SK-N-SH (cell line): ENCODE measurements at regions not wholly inside any gene's neighbourhood (a gene's known extent, or its start where the extent isn't known, plus 50 kb on each side); places are given as distances from the start of the nearest gene placed in this dataset.

ENCODE experiments used
- CTCF ChIA-PET: fragments of 300-600, 350-600 bp; formaldehyde crosslinking; extraction: SDS; loops from one replicate; lab custom pipeline; 2021; lab: Yijun Ruan, JAX
- POLR2A ChIA-PET: fragments of 350-600 bp; sonication (Branson Sonifier 250); formaldehyde crosslinking; extraction: SDS; loops from one replicate; lab custom pipeline; 2020; ENCODE audit warnings: antibody characterized with exemption, inconsistent platforms; lab: Yijun Ruan, JAX
- DNase-seq: peaks from one replicate; pipeline ENCODE4 v3.0.0; 2012
- H2AFZ ChIP-seq: fragments of 200-600 bp; sonication (generic); 2 replicates; pipeline ENCODE4 v1.8.1; 2016; ENCODE audit warnings: antibody characterized with exemption, mild to moderate bottlenecking, low read depth
- H3F3A ChIP-seq: fragments of 200-600 bp; sonication (generic); replicated peaks from 2 replicates; pipeline ENCODE3; 2016; ENCODE audit warnings: antibody characterized with exemption, mild to moderate bottlenecking; ENCODE audit not compliant: insufficient read depth
- H3K27ac ChIP-seq, 2 experiments: fragments of 200-500 bp in 1 of 2; fragments of 200-600 bp in 1 of 2; sonication (Bioruptor generic) in 1 of 2; sonication (generic), shearing (Covaris generic) in 1 of 2; 2 replicates each; pipeline versions ENCODE4 v1.5.1 to v1.6.1; 2014 to 2016; ENCODE audit warnings: low read depth in 2 of 2, inconsistent platforms in 1 of 2, low read length in 1 of 2, mild to moderate bottlenecking in 1 of 2, mixed read lengths in 1 of 2
- H3K27me3 ChIP-seq: fragments of 200-600 bp; sonication (generic), shearing (Covaris generic); 2 replicates; pipeline ENCODE4 v1.6.1; 2016; ENCODE audit warnings: mixed run types; ENCODE audit not compliant: insufficient read depth
- H3K36me3 ChIP-seq, 2 experiments: fragments of 200-500 bp in 1 of 2; fragments of 200-600 bp in 1 of 2; sonication (Bioruptor generic) in 1 of 2; sonication (generic) in 1 of 2; replicated peaks in 1 of 2; 2 replicates each; pipeline versions ENCODE3 to v1.5.1; 2014 to 2016; ENCODE audit warnings: low read length in 1 of 2, mild to moderate bottlenecking in 1 of 2; ENCODE audit not compliant: insufficient read depth in 2 of 2, control insufficient read depth in 1 of 2
- H3K4me1 ChIP-seq, 2 experiments: fragments of 200-500 bp in 1 of 2; fragments of 200-600 bp in 1 of 2; sonication (Bioruptor generic) in 1 of 2; sonication (generic), shearing (Covaris generic) in 1 of 2; 2 replicates each; pipeline versions ENCODE4 v1.5.1 to v1.6.1; 2014 to 2016; ENCODE audit warnings: low read depth in 1 of 2, low read length in 1 of 2, mixed run types in 1 of 2; ENCODE audit not compliant: insufficient read depth in 2 of 2, control insufficient read depth in 1 of 2
- H3K4me2 ChIP-seq: fragments of 200-600 bp; sonication (generic), shearing (Covaris generic); 2 replicates; pipeline ENCODE4 v1.6.1; 2017; ENCODE audit warnings: mixed run types
- H3K4me3 ChIP-seq, 2 experiments: fragments of 200-500 bp in 1 of 2; fragments of 200-600 bp in 1 of 2; sonication (Bioruptor generic) in 1 of 2; sonication (generic), shearing (Covaris generic) in 1 of 2; 2 replicates each; pipeline versions ENCODE4 v1.5.1 to v1.8.1; 2014 to 2016; ENCODE audit warnings: low read depth in 2 of 2, inconsistent platforms in 1 of 2, low read length in 1 of 2, mild to moderate bottlenecking in 1 of 2, mixed read lengths in 1 of 2, moderate library complexity in 1 of 2
- H3K79me2 ChIP-seq: fragments of 200-600 bp; sonication (generic); 2 replicates; pipeline ENCODE4 v1.8.1; 2017; ENCODE audit warnings: mild to moderate bottlenecking; ENCODE audit not compliant: insufficient read depth
- H3K9ac ChIP-seq: fragments of 200-600 bp; sonication (generic); 2 replicates; pipeline ENCODE4 v1.6.1; 2017; ENCODE audit warnings: mixed run types
- H3K9me2 ChIP-seq: fragments of 200-600 bp; sonication (generic); 2 replicates; pipeline ENCODE4 v1.6.1; 2017; ENCODE audit warnings: mixed run types
- H3K9me3 ChIP-seq: fragments of 200-600 bp; sonication (generic); 2 replicates; pipeline ENCODE4 v1.6.1; 2017; ENCODE audit warnings: mixed run types, mild to moderate bottlenecking, moderate library complexity
- H4K20me1 ChIP-seq: fragments of 200-600 bp; sonication (generic); 2 replicates; pipeline ENCODE4 v1.6.1; 2017; ENCODE audit warnings: mild to moderate bottlenecking, mixed run types; ENCODE audit not compliant: insufficient read depth
- CTCF ChIP-seq: fragments of 200-600 bp; sonication (generic); IDR thresholded peaks from 2 replicates; pipeline ENCODE4 v1.6.1; 2017; ENCODE audit warnings: antibody characterized with exemption, mild to moderate bottlenecking, moderate library complexity
- ELF1 ChIP-seq: IDR thresholded peaks from 2 replicates; pipeline ENCODE4 v1.4.0; 2012
- EP300 ChIP-seq, 2 experiments: IDR thresholded peaks; 2 replicates each; pipeline versions ENCODE4 v1.4.0 to v1.6.1; 2012; ENCODE audit warnings: borderline replicate concordance in 1 of 2, low read depth in 1 of 2, low read length in 1 of 2
- EZH2phosphoT487 ChIP-seq: fragments of 200-600 bp; sonication (generic); IDR thresholded peaks from 2 replicates; pipeline ENCODE4 v1.6.1; 2017; ENCODE audit warnings: low read depth, mixed run types, mild to moderate bottlenecking, antibody characterized with exemption, moderate library complexity, borderline replicate concordance
- FOSL2 ChIP-seq: IDR thresholded peaks from 2 replicates; pipeline ENCODE4 v1.4.0; 2012; ENCODE audit warnings: low read depth, mild to moderate bottlenecking, moderate library complexity, borderline replicate concordance
- GABPA ChIP-seq: IDR thresholded peaks from 2 replicates; pipeline ENCODE4 v1.4.0; 2012; ENCODE audit warnings: low read depth, mild to moderate bottlenecking
- IRF3 ChIP-seq: fragments of 150-350 bp; IDR thresholded peaks from 2 replicates; pipeline ENCODE4 v1.6.1; 2016; ENCODE audit warnings: mild to moderate bottlenecking, low read depth, low read length
- JUND ChIP-seq: IDR thresholded peaks from 2 replicates; pipeline ENCODE4 v1.4.0; 2012
- MAX ChIP-seq: IDR thresholded peaks from 2 replicates; pipeline ENCODE4 v1.4.0; 2012; ENCODE audit warnings: low read depth
- MEF2A ChIP-seq: IDR thresholded peaks from 2 replicates; pipeline ENCODE4 v1.4.0; 2012; ENCODE audit warnings: low read depth, borderline replicate concordance
- MXI1 ChIP-seq: IDR thresholded peaks from 2 replicates; pipeline ENCODE4 v1.6.1; 2012; ENCODE audit warnings: mild to moderate bottlenecking, low read depth, low read length, improper control_type of control experiment
- PBX3 ChIP-seq: IDR thresholded peaks from 2 replicates; pipeline ENCODE4; 2012
- RAD21 ChIP-seq: IDR thresholded peaks from 2 replicates; pipeline ENCODE4 v1.6.1; 2012; ENCODE audit warnings: mild to moderate bottlenecking, low read length
- RXRA ChIP-seq: IDR thresholded peaks from 2 replicates; pipeline ENCODE4 v1.4.0; 2012; ENCODE audit warnings: low read depth, mild to moderate bottlenecking, borderline replicate concordance
- SIN3A ChIP-seq: IDR thresholded peaks from 2 replicates; pipeline ENCODE4 v1.6.1; 2012; ENCODE audit warnings: low read depth, mild to moderate bottlenecking, low read length, moderate library complexity, borderline replicate concordance
- TAF1 ChIP-seq: IDR thresholded peaks from 2 replicates; pipeline ENCODE4 v1.6.1; 2012; ENCODE audit warnings: low read depth, mild to moderate bottlenecking, low read length, moderate library complexity, borderline replicate concordance
- TCF12 ChIP-seq: IDR thresholded peaks from 2 replicates; pipeline ENCODE4 v1.4.0; 2012
- TEAD4 ChIP-seq: IDR thresholded peaks from 2 replicates; pipeline ENCODE4 v1.4.0; 2012; ENCODE audit warnings: mild to moderate bottlenecking, borderline replicate concordance; ENCODE audit not compliant: insufficient read depth
- USF2 ChIP-seq: fragments of 150-350 bp; IDR thresholded peaks from 2 replicates; pipeline ENCODE4 v1.6.1; 2017; ENCODE audit warnings: antibody characterized with exemption, low read length, low read depth, borderline replicate concordance
- YY1 ChIP-seq: IDR thresholded peaks from 2 replicates; pipeline ENCODE4 v1.4.0; 2012; ENCODE audit warnings: low read depth, mild to moderate bottlenecking
- ZBTB33 ChIP-seq: IDR thresholded peaks from 2 replicates; pipeline ENCODE4 v1.4.0; 2012; ENCODE audit warnings: low read depth, borderline replicate concordance
- WGBS: methylation state at CpG from one replicate; pipeline ENCODE4 v1.1.6; 2017; ENCODE audit warnings: low lambda C conversion rate; 5-methylcytosine and 5-hydroxymethylcytosine counted together

GRCh38 chr16:6281274-6281673, 1051.4 kb upstream of the RBFOX1 start:
- no peaks in the 10 kb centered on the region for H3K36me3 ChIP-seq
- H4K20me1 ChIP-seq = no peaks in the 10 kb centered on the region
- no peaks in the 10 kb centered on the region for H3K79me2 ChIP-seq
- no peak overlapping the region for H3K4me2 ChIP-seq
- H3K27me3 ChIP-seq = no peaks in the 10 kb centered on the region
- H3F3A ChIP-seq = no peaks in the 10 kb centered on the region
- TF ChIP-seq RAD21 = no peak
- no peak for TF ChIP-seq RXRA
- TF ChIP-seq MEF2A = no peak
- TF ChIP-seq IRF3 = no peak
- no peak for TF ChIP-seq EP300 (IDR thresholded peaks at IDR 0.05; ENCODE audit: borderline replicate concordance in 1 of 2, low read depth in 1 of 2, low read length in 1 of 2)
- no peak for TF ChIP-seq TEAD4
- TF ChIP-seq YY1 = no peak
- TF ChIP-seq, all 33 proteins: peak for 0
- no peaks in the 10 kb centered on the region for H3K9me3 ChIP-seq
- no peak overlapping the region for H3K4me3 ChIP-seq
- ChIA-PET POLR2A (no interaction called here), CTCF (no interaction called here)
- DNase-seq = no peak
- H3K9me2 ChIP-seq = no peaks in the 10 kb centered on the region
- H2AFZ ChIP-seq = no peak overlapping the region
- H3K27ac ChIP-seq = no peak overlapping the region
- no peak overlapping the region for H3K9ac ChIP-seq
- no peaks in the 10 kb centered on the region; a peak in 2 of 4 replicates for H3K4me1 ChIP-seq
- 54% methylated on average over 8 of the region's 8 CpGs for WGBS

- Histone ChIP-seq H3K27ac (no peak overlapping the region), H3K36me3 (no peaks in the 10 kb centered on the region), H3K9me3 (no peaks in the 10 kb centered on the region), H3K79me2 (no peaks in the 10 kb centered on the region), H3K27me3 (no peaks in the 10 kb centered on the region), H3F3A (no peaks in the 10 kb centered on the region), H4K20me1 (no peaks in the 10 kb centered on the region), H3K9ac (no peak overlapping the region), H3K4me3 (no peak overlapping the region), H3K4me1 (no peaks in the 10 kb centered on the region; a peak in 2 of 4 replicates), H3K9me2 (no peaks in the 10 kb centered on the region), H3K4me2 (no peak overlapping the region), H2AFZ (no peak overlapping the region)
- ChIA-PET CTCF (interaction anchor here (1.5 kb wide), 1 partner anchor 15 kb away, joined by 4 read pairs; no protein-coding TSS in a partner anchor), POLR2A (no interaction called here)
- no peak for DNase-seq
- no peak for TF ChIP-seq JUND
- no peak for TF ChIP-seq ZBTB33
- no peak for TF ChIP-seq FOSL2
- TF ChIP-seq MEF2A = no peak
- no peak for TF ChIP-seq GABPA
- no peak for TF ChIP-seq RAD21
- TF ChIP-seq USF2 = no peak
- TF ChIP-seq CTCF = no peak
- no peak for TF ChIP-seq ELF1
- no peak for TF ChIP-seq PBX3
- TF ChIP-seq EP300 (IDR thresholded peaks at IDR 0.05; ENCODE audit: borderline replicate concordance in 1 of 2, low read depth in 1 of 2, low read length in 1 of 2) = no peak
- no peak for TF ChIP-seq YY1
- TF ChIP-seq SIN3A = no peak
- TF ChIP-seq MAX = no peak
- no peak for TF ChIP-seq TCF12
- no peak for TF ChIP-seq MXI1
- TF ChIP-seq TAF1 = no peak
- no peak for TF ChIP-seq RXRA
- no peak for TF ChIP-seq EZH2phosphoT487
- WGBS = 30% methylated on average over 6 of the region's 6 CpGs
These were observed 1052.6 kb upstream of the RBFOX1 start for GRCh38 chr16:6280055-6280454.
